ENCODE measurements at regions not wholly inside any gene's neighbourhood (a gene's known extent, or its start where the extent isn't known, plus 50 kb on each side); places are given as distances from the start of the nearest gene placed in this dataset.

GRCh38 chr13:22137361-22138050 lies 466.6 kb downstream of the FGF9 start:
- Histone ChIP-seq H3K9me3 (no peaks in the 10 kb centered on the region), H3K4me3 (no peak overlapping the region), H3K36me3 (no peaks in the 10 kb centered on the region), H3K27ac (no peak overlapping the region), H3K27me3 (no peaks in the 10 kb centered on the region), H3K4me1 (no peaks in the 10 kb centered on the region)
- TF ChIP-seq CTCF (IDR thresholded peaks at IDR 0.05), result no peak
- no peak for DNase-seq (ENCODE audit: low spot score)

GRCh38 chr13:22138947-22139346 lies 468.1 kb downstream of the FGF9 start:
- no peak overlapping the region for H3K4me3 ChIP-seq
- no peak for DNase-seq (ENCODE audit: low spot score)

GRCh38 chr13:22141716-22142115 lies 470.8 kb downstream of the FGF9 start:
- TF ChIP-seq CTCF (IDR thresholded peaks at IDR 0.05), result no peak
- Histone ChIP-seq H3K27me3 (no peaks in the 10 kb centered on the region), H3K4me1 (no peaks in the 10 kb centered on the region), H3K36me3 (no peaks in the 10 kb centered on the region), H3K27ac (no peak overlapping the region), H3K9me3 (no peaks in the 10 kb centered on the region), H3K4me3 (no peak overlapping the region)
- DNase-seq (ENCODE audit: low spot score), result no peak

More at GRCh38 chr13:22138947-22139346, 468.1 kb downstream of the FGF9 start:
- Histone ChIP-seq H3K36me3 (no peaks in the 10 kb centered on the region), H3K9me3 (no peaks in the 10 kb centered on the region), H3K27ac (no peak overlapping the region), H3K27me3 (no peaks in the 10 kb centered on the region), H3K4me1 (no peaks in the 10 kb centered on the region)
- no peak for TF ChIP-seq CTCF (IDR thresholded peaks at IDR 0.05)

GRCh38 chr13:22143671-22144070 lies 472.8 kb downstream of the FGF9 start:
- Histone ChIP-seq H3K36me3 (no peaks in the 10 kb centered on the region), H3K27ac (no peak overlapping the region), H3K27me3 (no peaks in the 10 kb centered on the region), H3K4me1 (no peaks in the 10 kb centered on the region), H3K9me3 (no peaks in the 10 kb centered on the region), H3K4me3 (no peak overlapping the region)
- DNase-seq (ENCODE audit: low spot score), result no peak
- TF ChIP-seq CTCF (IDR thresholded peaks at IDR 0.05), result no peak

GRCh38 chr13:22144806-22145205 lies 473.9 kb downstream of the FGF9 start:
- no peak for DNase-seq (ENCODE audit: low spot score)
- Histone ChIP-seq H3K36me3 (no peaks in the 10 kb centered on the region), H3K9me3 (no peaks in the 10 kb centered on the region), H3K27ac (no peak overlapping the region), H3K4me3 (no peak overlapping the region), H3K27me3 (no peaks in the 10 kb centered on the region), H3K4me1 (no peaks in the 10 kb centered on the region)
- no peak for TF ChIP-seq CTCF (IDR thresholded peaks at IDR 0.05)

- Histone ChIP-seq H3K9me3 (no peaks in the 10 kb centered on the region), H3K27ac (no peak overlapping the region), H3K4me1 (no peaks in the 10 kb centered on the region), H3K36me3 (no peaks in the 10 kb centered on the region), H3K27me3 (no peaks in the 10 kb centered on the region), H3K4me3 (no peak overlapping the region)
- DNase-seq (ENCODE audit: low spot score), result no peak
- no peak for TF ChIP-seq CTCF (IDR thresholded peaks at IDR 0.05)
Observed at GRCh38 chr13:22148187-22148586, 477.3 kb downstream of the FGF9 start.

Measured in right atrium auricular region (tissue), 2 donors.